Ovary (tissue), 3 donors: ENCODE measurements at regions not wholly inside any gene's neighbourhood (a gene's known extent, or its start where the extent isn't known, plus 50 kb on each side); places are given as distances from the start of the nearest gene placed in this dataset.

Experiments
- EP300 ChIP-seq: sonication (generic); formaldehyde crosslinking; IDR thresholded peaks from one replicate; pipeline ENCODE4 v1.6.1; 2017; ENCODE audit warnings: antibody characterized with exemption
- TF ChIP-seq, protein P1 (sequence below), 3 donors: fragments of 450-650 bp in 2 of 3; fragments of 200-600 bp in 1 of 3; IDR thresholded peaks; one replicate each; pipeline versions ENCODE4 v1.5.1 to v1.8.0; 2016 to 2022; ENCODE audit warnings: antibody characterized with exemption in 3 of 3, mild to moderate bottlenecking in 1 of 3
- donor health status: DM: no; HTN: no; CAD: no.

- no peak for TF ChIP-seq EP300
- TF ChIP-seq, protein P1, sequence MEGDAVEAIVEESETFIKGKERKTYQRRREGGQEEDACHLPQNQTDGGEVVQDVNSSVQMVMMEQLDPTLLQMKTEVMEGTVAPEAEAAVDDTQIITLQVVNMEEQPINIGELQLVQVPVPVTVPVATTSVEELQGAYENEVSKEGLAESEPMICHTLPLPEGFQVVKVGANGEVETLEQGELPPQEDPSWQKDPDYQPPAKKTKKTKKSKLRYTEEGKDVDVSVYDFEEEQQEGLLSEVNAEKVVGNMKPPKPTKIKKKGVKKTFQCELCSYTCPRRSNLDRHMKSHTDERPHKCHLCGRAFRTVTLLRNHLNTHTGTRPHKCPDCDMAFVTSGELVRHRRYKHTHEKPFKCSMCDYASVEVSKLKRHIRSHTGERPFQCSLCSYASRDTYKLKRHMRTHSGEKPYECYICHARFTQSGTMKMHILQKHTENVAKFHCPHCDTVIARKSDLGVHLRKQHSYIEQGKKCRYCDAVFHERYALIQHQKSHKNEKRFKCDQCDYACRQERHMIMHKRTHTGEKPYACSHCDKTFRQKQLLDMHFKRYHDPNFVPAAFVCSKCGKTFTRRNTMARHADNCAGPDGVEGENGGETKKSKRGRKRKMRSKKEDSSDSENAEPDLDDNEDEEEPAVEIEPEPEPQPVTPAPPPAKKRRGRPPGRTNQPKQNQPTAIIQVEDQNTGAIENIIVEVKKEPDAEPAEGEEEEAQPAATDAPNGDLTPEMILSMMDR (IDR thresholded peaks at IDR 0.05), result no peak
Observed at GRCh38 chr13:18954254-18954653, 227.4 kb downstream of the TUBA3C start.
